NCI-H526 (cell line): ENCODE measurements at regions not wholly inside any gene's neighbourhood (a gene's known extent, or its start where the extent isn't known, plus 50 kb on each side); places are given as distances from the start of the nearest gene placed in this dataset.

ENCODE experiments used
- DNase-seq, 2 experiments: peaks; one replicate each; lab custom pipeline; 2025; lab: John Stamatoyannopoulos, UW

DNA sequence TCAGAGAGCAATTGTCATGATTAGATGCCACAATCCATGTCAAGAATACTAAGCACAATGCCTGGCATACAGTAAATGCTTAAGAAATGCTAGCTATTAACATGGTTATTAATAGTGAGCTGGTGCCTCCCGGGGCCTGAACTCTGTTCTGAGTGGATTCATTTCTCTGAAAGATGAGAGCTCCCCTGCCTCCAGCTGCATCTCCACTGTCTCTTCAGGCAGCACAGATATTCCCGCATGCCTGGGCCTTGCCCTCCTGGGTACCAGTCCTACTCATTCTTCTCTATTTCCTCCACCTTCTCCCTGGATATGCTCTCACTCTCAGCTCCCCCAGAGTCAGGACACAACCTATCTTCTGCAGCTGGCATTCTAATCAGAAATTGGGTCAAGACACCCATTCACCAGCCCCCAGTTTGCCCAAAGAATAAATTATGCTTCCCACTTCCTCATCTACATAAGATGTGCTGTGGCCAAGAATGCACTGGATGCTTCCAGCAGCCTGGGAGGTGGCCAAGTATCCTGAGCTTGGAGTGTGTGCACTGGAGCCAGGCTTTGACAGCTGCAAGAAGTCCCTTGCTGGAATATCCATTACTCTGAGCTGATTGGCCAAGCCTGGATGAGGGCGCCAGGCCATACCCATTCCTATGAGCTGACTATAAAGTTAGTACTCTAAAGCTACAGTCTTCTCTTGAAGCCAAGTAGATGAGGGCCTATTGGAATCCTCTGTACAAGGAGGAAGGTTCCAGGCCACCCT lies 669.0 kb downstream of the ACTL7B start:
- DNase-seq, result no peak

DNA sequence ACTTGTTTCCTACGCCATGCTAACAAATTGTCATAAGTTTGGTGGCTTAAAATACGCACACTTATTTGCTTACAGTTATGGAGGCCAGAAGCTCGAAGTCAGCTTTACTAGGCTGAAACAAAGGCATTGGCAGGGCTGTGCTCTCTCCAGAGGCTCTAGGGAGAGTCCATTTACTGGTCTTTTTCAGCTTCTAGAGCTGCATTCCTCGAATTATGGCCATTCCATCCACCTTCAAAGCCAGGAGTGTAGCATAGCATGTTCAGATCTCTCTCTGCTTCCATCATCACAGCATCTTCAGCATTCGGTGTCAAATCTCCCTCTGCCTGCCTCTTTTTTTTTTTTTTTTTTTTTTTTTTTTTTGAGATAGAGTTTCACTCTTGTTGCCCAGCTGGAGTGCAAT lies 670.2 kb downstream of the ACTL7B start:
- no peak for DNase-seq

DNA sequence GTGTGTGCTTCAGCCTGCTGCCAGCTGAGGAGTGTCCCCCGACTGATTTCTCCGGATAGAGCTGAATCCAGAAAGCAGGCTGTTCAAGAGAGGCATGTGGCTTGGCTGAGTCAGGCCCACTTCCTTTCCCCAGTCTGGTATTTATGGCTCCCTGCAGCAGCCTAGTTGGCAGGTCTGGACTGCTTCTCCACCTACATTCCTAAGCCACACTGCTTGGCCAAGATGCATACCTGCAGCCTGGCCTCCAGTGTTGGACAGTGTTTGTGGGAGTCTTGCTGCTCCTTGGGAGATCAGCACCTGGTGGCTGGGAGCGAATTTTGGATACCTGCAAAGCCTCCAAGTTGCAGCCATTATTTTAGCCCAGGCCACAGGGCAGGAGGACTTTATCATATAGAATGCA lies 670.8 kb downstream of the ACTL7B start:
- no peak for DNase-seq

DNA sequence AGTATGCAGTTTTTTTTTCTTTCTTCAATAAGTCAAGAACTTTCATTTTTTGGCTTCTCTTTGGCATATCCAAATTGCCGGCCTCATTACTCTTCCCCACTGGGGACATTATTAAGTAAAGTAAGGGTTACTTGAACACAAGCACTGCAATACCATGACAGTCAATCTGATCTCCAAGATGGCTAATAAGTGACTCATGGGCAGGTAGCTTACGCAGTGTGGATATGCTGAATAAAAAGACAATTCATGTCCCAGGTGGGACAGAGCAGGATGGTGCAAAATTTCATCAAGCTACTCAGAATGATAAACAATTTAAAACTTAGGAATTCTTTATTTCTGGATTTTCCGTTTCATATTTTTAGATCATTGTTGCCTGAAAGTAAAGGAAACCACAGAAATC lies 671.8 kb downstream of the ACTL7B start:
- DNase-seq, result no peak

GRCh38 chr9:108182950-108183381 lies 672.8 kb downstream of the ACTL7B start:
- DNase-seq, result no peak

DNA sequence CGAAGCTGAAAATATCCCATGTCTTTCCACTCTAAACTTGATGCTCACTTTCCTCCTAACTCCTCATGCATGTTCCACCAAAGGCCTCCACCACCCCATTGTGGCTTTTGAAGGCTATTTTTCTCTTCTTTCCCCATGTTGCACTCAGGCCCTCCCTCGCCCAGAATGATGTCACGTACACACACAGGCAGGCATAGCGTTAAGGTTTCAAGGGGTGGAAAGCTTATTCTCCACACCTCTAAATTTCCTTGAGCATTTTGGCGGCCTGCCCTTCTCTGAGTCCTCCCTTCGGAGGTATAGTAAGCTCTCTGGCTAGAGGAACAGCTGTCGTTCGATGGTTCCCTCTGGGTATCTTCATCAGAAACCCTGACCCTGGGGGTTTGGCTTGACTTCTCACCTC lies 673.5 kb downstream of the ACTL7B start:
- no peak for DNase-seq

GRCh38 chr9:108181441-108181840 lies 674.3 kb downstream of the ACTL7B start:
- no peak for DNase-seq

GRCh38 chr9:108180541-108180940 lies 675.2 kb downstream of the ACTL7B start:
- no peak for DNase-seq

- DNase-seq, result no peak
Observed at GRCh38 chr9:108178318-108178717, 677.5 kb downstream of the ACTL7B start.

GRCh38 chr9:108168236-108168850 lies 678.8 kb upstream of the KLF4 start:
- DNase-seq, result no peak

DNA sequence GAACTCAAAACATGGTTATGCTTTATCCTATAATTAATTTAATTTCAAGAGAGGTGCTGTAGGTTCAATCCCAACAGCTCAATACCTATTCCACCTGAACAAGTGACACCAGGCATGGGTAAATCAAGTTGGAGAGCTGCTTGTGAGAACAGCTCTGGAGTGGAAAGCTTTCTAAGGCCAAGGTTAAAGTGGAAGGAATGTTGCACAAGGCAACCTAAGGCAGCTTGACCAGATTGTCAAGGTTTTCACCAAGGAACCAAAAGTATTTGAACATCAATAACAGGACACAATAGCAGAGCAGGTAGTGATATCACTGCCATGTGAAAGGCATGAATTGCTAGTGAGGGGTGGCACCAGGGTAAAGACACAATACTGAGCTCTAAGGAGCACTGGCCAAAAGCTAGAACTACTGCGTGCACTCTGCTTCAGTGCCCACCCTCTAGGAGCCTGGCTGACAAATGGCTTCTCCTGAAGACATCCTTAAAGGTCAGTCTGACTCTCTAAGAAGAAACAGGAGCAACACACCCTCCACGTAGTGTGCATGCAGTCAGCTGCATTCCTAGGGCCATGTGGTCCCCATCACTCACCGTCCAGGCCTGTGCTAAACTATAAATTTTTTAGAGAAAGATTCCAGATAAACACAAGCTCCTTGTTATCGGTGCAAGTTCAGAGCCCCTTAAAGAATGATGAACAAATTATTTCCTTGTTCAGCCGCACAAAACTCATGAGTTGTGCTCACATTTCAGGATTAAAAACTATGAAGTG lies 677.7 kb upstream of the KLF4 start:
- DNase-seq, result peak in 1 of 2 experiments; percentile 48

GRCh38 chr9:108166519-108166918 lies 677.0 kb upstream of the KLF4 start:
- DNase-seq, result peak; percentile 95 to 98

GRCh38 chr9:108163321-108164005 lies 673.9 kb upstream of the KLF4 start:
- DNase-seq, result no peak

DNA sequence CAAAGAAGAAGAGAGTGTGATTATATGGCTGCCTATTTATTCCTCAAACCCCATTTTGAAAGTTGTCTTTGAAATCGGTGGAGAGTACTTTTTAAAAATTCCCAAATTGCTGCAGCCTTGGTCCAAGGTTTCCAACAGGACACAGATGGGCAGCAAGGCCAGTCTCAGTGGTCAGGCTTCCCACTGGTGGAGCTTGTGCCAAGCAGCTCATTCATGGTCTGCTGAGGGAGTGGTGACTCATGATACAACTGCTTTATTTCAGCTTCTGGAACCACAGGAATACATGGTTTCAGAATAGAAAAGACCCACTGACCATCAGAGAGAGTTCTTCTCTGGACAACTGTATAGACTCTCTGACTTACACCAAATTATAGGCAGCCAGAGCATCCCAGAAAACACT lies 673.1 kb upstream of the KLF4 start:
- DNase-seq, result no peak

GRCh38 chr9:108161503-108161902 lies 671.9 kb upstream of the KLF4 start:
- DNase-seq, result no peak

DNA sequence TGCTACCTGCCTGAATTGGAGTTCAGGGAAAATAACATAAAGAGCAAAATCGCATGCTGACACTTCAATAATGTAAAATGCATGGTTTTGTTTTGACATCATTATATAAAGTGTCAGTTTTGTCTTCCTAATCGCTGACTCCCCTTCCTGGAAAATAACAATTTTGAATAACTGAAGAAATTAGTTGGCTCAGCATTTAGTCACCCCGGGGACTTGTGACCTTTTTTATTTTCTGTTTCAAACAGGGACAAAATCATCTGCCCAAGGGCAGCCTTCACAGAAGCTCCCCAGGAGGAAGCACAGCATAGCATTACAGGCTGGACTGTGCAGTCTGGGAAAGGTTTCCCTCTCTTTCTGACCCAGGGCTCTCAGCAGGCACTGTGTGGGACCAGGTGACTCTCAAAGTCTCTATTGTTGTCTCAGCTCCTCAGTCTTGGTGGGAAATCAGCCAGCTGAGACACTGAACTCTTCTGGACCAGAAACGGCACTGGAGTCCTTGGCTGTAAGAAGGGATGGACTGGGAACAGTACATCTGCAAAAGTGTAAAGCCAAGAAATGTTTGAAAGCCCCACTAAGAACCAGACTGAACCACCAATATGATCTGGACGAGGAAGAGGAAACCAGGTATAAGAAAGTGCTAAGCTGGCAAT lies 671.3 kb upstream of the KLF4 start:
- peak in 1 of 2 experiments; percentile 12 for DNase-seq

DNA sequence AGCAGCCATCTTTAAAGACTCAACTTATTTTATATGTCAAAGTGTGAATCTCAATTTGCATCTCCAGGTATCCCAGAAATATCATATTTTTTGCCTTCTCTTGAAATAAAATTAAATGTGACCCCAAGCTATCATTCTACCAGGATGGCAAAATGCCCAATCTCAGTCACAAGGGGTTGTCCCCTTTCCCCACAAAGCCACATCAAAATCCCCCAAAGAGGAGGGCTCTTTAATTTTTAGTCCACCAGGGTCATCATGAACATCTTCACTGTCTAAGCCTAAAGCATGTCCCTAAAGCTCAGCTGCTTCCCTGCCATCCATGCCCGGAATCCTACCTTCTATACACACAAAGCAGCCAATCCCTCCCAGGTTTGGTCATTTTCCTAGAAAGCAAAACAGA lies 670.5 kb upstream of the KLF4 start:
- DNase-seq, result no peak

DNA sequence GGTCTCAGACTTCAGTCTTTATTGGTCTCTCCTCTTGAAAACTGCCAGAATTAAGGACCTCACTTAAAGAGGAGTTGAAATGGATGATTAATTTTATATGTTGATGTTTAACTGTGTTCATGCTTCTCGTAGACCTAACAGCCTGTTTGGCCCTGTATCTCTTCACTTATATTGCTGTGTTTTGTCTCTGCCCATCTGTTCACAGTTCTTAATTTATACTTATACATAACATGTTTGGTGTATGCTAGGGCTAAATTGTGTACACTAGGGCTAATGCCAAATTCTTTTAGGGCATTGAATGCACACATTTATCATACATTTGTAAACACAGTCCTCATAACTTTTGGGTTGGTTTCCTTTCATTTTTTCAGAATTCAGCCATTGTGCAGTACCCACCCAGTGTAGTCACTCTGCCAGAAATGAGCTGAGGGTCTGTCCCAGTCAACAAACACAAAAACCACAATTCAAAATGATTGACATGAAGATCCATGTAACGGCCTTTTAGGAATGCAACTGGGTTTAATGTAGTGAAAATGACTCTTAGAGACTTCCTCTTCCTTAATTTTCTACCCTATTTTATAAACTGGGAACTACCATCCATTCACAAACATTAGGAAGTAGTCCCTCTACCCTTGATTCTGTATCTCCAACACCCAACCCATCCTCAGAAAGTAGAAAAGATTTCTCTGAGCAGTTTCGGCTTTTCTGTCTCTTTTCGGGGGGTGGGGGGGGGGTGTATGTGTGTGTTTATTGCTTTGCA lies 668.8 kb upstream of the KLF4 start:
- DNase-seq, result no peak

GRCh38 chr9:108156270-108156998 lies 666.9 kb upstream of the KLF4 start:
- DNase-seq, result no peak

GRCh38 chr9:108153416-108153815 lies 663.8 kb upstream of the KLF4 start:
- DNase-seq, result no peak
